HepG2 (cell line): ENCODE measurements at regions not wholly inside any gene's neighbourhood (a gene's known extent, or its start where the extent isn't known, plus 50 kb on each side); places are given as distances from the start of the nearest gene placed in this dataset.

Experiments
- CREM ChIP-seq, 2 experiments: sonication (generic) in 1 of 2; formaldehyde crosslinking in 1 of 2; IDR thresholded peaks; 2 replicates each; pipeline versions ENCODE4 v1.4.0 to v1.6.1; 2016 to 2020; ENCODE audit warnings: antibody characterized with exemption in 1 of 2, mild to moderate bottlenecking in 1 of 2, missing genetic modification reagents in 1 of 2
- DPF2 ChIP-seq: sonication (generic); formaldehyde crosslinking; IDR thresholded peaks from 2 replicates; pipeline ENCODE4 v1.4.0; 2020; ENCODE audit warnings: mild to moderate bottlenecking, low read depth, missing genetic modification reagents, borderline replicate concordance
- HMG20B ChIP-seq: conservative IDR thresholded peaks from 2 replicates; pipeline ENCODE4 v1.6.1; 2016; ENCODE audit warnings: missing genetic modification reagents, missing compliant biosample characterization
- LCORL ChIP-seq, 2 experiments: fragments of 450-650 bp in 1 of 2; sonication (generic) in 1 of 2; formaldehyde crosslinking in 1 of 2; IDR thresholded peaks; 2 replicates each; pipeline versions ENCODE4 v1.5.0 to v1.6.1; 2017 to 2020; ENCODE audit warnings: antibody characterized with exemption in 1 of 2, missing genetic modification reagents in 1 of 2
- MIER2 ChIP-seq: IDR thresholded peaks from 2 replicates; pipeline ENCODE4 v1.6.1; 2016; ENCODE audit warnings: missing biosample characterization, missing genetic modification reagents
- NR2C2 ChIP-seq: sonication (generic); formaldehyde crosslinking; IDR thresholded peaks from 2 replicates; pipeline ENCODE4 v1.4.0; 2020; ENCODE audit warnings: missing genetic modification reagents, mild to moderate bottlenecking, moderate library complexity, borderline replicate concordance
- SIX1 ChIP-seq: sonication (generic); formaldehyde crosslinking; IDR thresholded peaks from 2 replicates; pipeline ENCODE4 v1.4.0; 2020; ENCODE audit warnings: missing genetic modification reagents, borderline replicate concordance
- SMAD3 ChIP-seq: sonication (generic); formaldehyde crosslinking; IDR thresholded peaks from 2 replicates; pipeline ENCODE4 v1.4.0; 2020; ENCODE audit warnings: missing genetic modification reagents
- SMAD9 ChIP-seq: sonication (generic); formaldehyde crosslinking; IDR thresholded peaks from 2 replicates; pipeline ENCODE4 v1.5.1; 2020; ENCODE audit warnings: mild to moderate bottlenecking, missing genetic modification reagents
- SOX13 ChIP-seq, 3 experiments: fragments of 450-650 bp in 1 of 3; sonication (generic) in 1 of 3; formaldehyde crosslinking in 1 of 3; IDR thresholded peaks in 2 of 3; conservative IDR thresholded peaks in 1 of 3; 2 replicates each; pipeline versions ENCODE4 v1.5.0 to v1.6.1; 2016 to 2020; ENCODE audit warnings: antibody characterized with exemption in 1 of 3, mild to moderate bottlenecking in 1 of 3, missing compliant biosample characterization in 1 of 3, missing genetic modification reagents in 1 of 3, moderate library complexity in 1 of 3
- SOX6 ChIP-seq, 2 experiments: fragments of 450-650 bp in 1 of 2; sonication (generic) in 1 of 2; formaldehyde crosslinking in 1 of 2; IDR thresholded peaks; 2 replicates each; pipeline versions ENCODE4 v1.4.0 to v1.6.1; 2017 to 2020; ENCODE audit warnings: antibody characterized with exemption in 1 of 2, mild to moderate bottlenecking in 1 of 2, missing genetic modification reagents in 1 of 2
- TARDBP ChIP-seq: sonication (generic); formaldehyde crosslinking; IDR thresholded peaks from 2 replicates; pipeline ENCODE4 v1.8.0; 2022; ENCODE audit warnings: mild to moderate bottlenecking, missing genetic modification reagents
- THAP11 ChIP-seq: IDR thresholded peaks from 2 replicates; pipeline ENCODE4 v1.6.1; 2016; ENCODE audit warnings: missing biosample characterization, missing genetic modification reagents
- ZMYM4 ChIP-seq: sonication (generic); formaldehyde crosslinking; IDR thresholded peaks from 2 replicates; pipeline ENCODE4 v1.8.1; 2023; ENCODE audit warnings: mild to moderate bottlenecking, missing genetic modification reagents
- ZNF205 ChIP-seq: IDR thresholded peaks from 2 replicates; pipeline ENCODE4 v1.6.1; 2018; ENCODE audit warnings: missing biosample characterization, missing genetic modification reagents
- ZNF550 ChIP-seq: sonication (generic); formaldehyde crosslinking; IDR thresholded peaks from 2 replicates; pipeline ENCODE4 v1.4.0; 2020; ENCODE audit warnings: mild to moderate bottlenecking, missing genetic modification reagents, borderline replicate concordance
- ZNF556 ChIP-seq: sonication (generic); formaldehyde crosslinking; IDR thresholded peaks from 2 replicates; pipeline ENCODE4 v1.4.0; 2020; ENCODE audit warnings: mild to moderate bottlenecking, missing genetic modification reagents, borderline replicate concordance
- ZNF660 ChIP-seq: sonication (generic); formaldehyde crosslinking; IDR thresholded peaks from 2 replicates; pipeline ENCODE4 v1.5.1; 2020; ENCODE audit warnings: mild to moderate bottlenecking, low read depth, missing genetic modification reagents, borderline replicate concordance
- ZNF768 ChIP-seq: sonication (generic); formaldehyde crosslinking; IDR thresholded peaks from 2 replicates; pipeline ENCODE4 v1.4.0; 2020; ENCODE audit warnings: missing genetic modification reagents
- TF ChIP-seq, protein P1 (sequence below): sonication (generic); formaldehyde crosslinking; IDR thresholded peaks from 2 replicates; pipeline ENCODE4 v1.4.0; 2020; ENCODE audit warnings: missing genetic modification reagents, mild to moderate bottlenecking, borderline replicate concordance
- TF ChIP-seq, protein P2 (sequence below): sonication (generic); formaldehyde crosslinking; IDR thresholded peaks from 2 replicates; pipeline ENCODE4 v1.8.0; 2022; ENCODE audit warnings: mild to moderate bottlenecking, missing genetic modification reagents, borderline replicate concordance
- TF ChIP-seq, protein P3 (sequence below): sonication (generic); formaldehyde crosslinking; IDR thresholded peaks from 2 replicates; pipeline ENCODE4 v1.5.1; 2020; ENCODE audit warnings: missing genetic modification reagents, mild to moderate bottlenecking, borderline replicate concordance
- TF ChIP-seq, protein P4 (sequence below): sonication (generic); formaldehyde crosslinking; IDR thresholded peaks from 2 replicates; pipeline ENCODE4 v1.5.0; 2020; ENCODE audit warnings: missing genetic modification reagents

DNA sequence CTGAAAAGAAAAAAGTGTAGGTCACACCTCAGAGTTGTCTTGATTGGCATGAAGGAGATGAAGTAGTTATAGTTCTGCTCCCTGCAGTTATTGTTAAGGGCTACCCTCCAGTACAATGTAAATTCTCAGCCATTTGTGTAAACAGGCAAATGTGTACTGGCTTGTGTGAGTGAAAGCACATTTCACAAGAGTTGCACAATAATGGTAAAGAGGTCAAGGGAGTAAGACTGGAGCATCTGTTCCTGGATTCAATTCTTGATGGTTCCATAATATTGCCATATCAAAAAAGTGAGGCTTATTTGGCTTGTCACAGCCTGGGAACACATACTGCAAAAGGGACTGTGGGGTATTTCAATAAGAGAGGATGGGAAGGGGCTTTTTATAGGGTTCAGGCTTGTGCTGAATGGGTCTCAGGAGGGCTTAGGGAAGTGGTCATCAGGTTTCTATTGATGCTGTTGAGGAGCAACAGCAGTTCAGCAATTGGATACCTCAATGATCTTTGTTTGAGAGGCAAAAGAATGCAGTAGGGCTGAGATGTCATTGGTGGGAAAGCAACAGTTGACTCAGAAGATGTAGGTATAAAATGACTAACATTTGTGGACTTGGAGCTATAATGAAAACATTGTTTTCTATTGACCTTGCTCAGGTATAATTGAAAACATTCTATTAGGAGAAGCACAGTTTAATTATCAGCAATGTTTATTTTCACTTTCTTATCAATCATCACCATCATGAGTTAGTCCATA, 402.6 kb downstream of the BCKDHB start (continued):
- TF ChIP-seq, protein P1, sequence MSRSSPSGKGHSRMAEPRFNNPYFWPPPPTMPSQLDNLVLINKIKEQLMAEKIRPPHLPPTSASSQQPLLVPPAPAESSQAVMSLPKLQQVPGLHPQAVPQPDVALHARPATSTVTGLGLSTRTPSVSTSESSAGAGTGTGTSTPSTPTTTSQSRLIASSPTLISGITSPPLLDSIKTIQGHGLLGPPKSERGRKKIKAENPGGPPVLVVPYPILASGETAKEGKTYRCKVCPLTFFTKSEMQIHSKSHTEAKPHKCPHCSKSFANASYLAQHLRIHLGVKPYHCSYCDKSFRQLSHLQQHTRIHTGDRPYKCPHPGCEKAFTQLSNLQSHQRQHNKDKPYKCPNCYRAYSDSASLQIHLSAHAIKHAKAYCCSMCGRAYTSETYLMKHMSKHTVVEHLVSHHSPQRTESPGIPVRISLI (CRISPR knock-in tag) = no peak
- TF ChIP-seq, protein P2, sequence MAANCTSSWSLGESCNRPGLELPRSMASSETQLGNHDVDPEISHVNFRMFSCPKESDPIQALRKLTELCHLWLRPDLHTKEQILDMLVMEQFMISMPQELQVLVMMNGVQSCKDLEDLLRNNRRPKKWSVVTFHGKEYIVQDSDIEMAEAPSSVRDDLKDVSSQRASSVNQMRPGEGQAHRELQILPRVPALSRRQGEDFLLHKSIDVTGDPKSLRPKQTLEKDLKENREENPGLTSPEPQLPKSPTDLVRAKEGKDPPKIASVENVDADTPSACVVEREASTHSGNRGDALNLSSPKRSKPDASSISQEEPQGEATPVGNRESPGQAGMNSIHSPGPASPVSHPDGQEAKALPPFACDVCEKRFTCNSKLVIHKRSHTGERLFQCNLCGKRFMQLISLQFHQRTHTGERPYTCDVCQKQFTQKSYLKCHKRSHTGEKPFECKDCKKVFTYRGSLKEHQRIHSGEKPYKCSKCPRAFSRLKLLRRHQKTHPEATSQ = peak; percentile 76; the same call in 1 of the 2 replicates
- TF ChIP-seq ZNF768 (CRISPR knock-in tag) (no peak), CREM (IDR thresholded peaks at IDR 0.05) (peak; percentile 37; the same call in 1 of the 2 replicates), CREM (CRISPR knock-in tag; IDR thresholded peaks at IDR 0.05) (no peak), SOX6 (IDR thresholded peaks at IDR 0.05) (no peak), SOX6 (CRISPR knock-in tag; IDR thresholded peaks at IDR 0.05) (peak; percentile 98), MIER2 (CRISPR knock-in tag) (0 out of 2 replicates have a peak, but pooled peaks have one; percentile 39), SMAD3 (CRISPR knock-in tag) (peak; percentile 74; the same call in 1 of the 2 replicates), HMG20B (peak; percentile 53; the same call in 1 of the 2 replicates), NR2C2 (CRISPR knock-in tag) (peak; percentile 77; the same call in 1 of the 2 replicates), ZNF556 (CRISPR knock-in tag) (peak; percentile 22; the same call in 1 of the 2 replicates), ZNF550 (no peak), ZNF660 (no peak), ZNF205 (peak; percentile 50; the same call in 1 of the 2 replicates), LCORL (IDR thresholded peaks at IDR 0.05) (no peak), LCORL (CRISPR knock-in tag; IDR thresholded peaks at IDR 0.05) (peak; percentile 56; the same call in 1 of the 2 replicates), SOX13 (IDR thresholded peaks at IDR 0.05) (peak; percentile 80), SOX13 (CRISPR knock-in tag; conservative IDR thresholded peaks at IDR 0.05 in 1 of 2, IDR thresholded peaks at IDR 0.05 in 1 of 2) (peak in 1 of 2 experiments; percentile 97; a peak in 2 of 4 replicates), TARDBP (CRISPR knock-in tag) (peak; percentile 82), SMAD9 (CRISPR knock-in tag) (no peak), THAP11 (CRISPR knock-in tag) (peak; percentile 67), SIX1 (CRISPR knock-in tag) (peak; percentile 70; the same call in 1 of the 2 replicates), DPF2 (peak; percentile 60; the same call in 1 of the 2 replicates), ZMYM4 (CRISPR knock-in tag) (peak; percentile 90)
- TF ChIP-seq, protein P3, sequence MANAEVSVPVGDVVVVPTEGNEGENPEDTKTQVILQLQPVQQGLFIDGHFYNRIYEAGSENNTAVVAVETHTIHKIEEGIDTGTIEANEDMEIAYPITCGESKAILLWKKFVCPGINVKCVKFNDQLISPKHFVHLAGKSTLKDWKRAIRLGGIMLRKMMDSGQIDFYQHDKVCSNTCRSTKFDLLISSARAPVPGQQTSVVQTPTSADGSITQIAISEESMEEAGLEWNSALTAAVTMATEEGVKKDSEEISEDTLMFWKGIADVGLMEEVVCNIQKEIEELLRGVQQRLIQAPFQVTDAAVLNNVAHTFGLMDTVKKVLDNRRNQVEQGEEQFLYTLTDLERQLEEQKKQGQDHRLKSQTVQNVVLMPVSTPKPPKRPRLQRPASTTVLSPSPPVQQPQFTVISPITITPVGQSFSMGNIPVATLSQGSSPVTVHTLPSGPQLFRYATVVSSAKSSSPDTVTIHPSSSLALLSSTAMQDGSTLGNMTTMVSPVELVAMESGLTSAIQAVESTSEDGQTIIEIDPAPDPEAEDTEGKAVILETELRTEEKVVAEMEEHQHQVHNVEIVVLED (CRISPR knock-in tag) = 0 out of 2 replicates have a peak, but pooled peaks have one; percentile 23
- TF ChIP-seq, protein P4, sequence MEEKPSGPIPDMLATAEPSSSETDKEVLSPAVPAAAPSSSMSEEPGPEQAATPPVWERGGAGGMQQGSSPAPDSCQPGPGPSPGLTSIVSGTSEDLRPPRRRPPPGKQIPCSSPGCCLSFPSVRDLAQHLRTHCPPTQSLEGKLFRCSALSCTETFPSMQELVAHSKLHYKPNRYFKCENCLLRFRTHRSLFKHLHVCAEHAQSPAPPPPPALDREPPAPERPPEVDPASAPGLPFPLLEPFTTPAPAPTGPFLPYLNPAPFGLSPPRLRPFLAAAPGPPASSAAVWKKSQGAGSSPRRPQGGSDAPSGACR (CRISPR knock-in tag) = peak; percentile 52; the same call in 1 of the 2 replicates
